NCI-H446 (cell line): ENCODE measurements at regions not wholly inside any gene's neighbourhood (a gene's known extent, or its start where the extent isn't known, plus 50 kb on each side); places are given as distances from the start of the nearest gene placed in this dataset.
"Not testable (repeated sequence)": the region's sequence is repeated elsewhere in the genome, so short reads cannot be mapped to it uniquely, and the experiment has no call there.

Source experiments
- DNase-seq, 2 experiments: peaks; one replicate each; lab custom pipeline; 2025; lab: John Stamatoyannopoulos, UW

GRCh38 chr22:22120160-22120559 lies 124.4 kb upstream of the VPREB1 start:
- DNase-seq, result no peak

GRCh38 chr22:22118987-22119386 lies 125.6 kb upstream of the VPREB1 start:
- DNase-seq, result no peak

- DNase-seq, result not testable (repeated sequence)
Observed at GRCh38 chr22:22117864-22118544, 126.6 kb upstream of the VPREB1 start.

GRCh38 chr22:22116997-22117770 lies 127.4 kb upstream of the VPREB1 start:
- DNase-seq, result not testable (repeated sequence)

- DNase-seq, result no peak
Observed at GRCh38 chr22:22113701-22114100, 130.9 kb upstream of the VPREB1 start.

GRCh38 chr22:22112533-22113294 lies 130.1 kb upstream of the TOP3B start:
- DNase-seq, result no peak

- no peak for DNase-seq
Observed at GRCh38 chr22:22111983-22112382, 129.4 kb upstream of the TOP3B start.

- no peak for DNase-seq
Observed at GRCh38 chr22:22111267-22111751, 128.7 kb upstream of the TOP3B start.

- no peak for DNase-seq
Observed at GRCh38 chr22:22110548-22111266, 128.1 kb upstream of the TOP3B start.

GRCh38 chr22:22109693-22110466 lies 127.3 kb upstream of the TOP3B start:
- no peak for DNase-seq

GRCh38 chr22:22106855-22107254 lies 124.3 kb upstream of the TOP3B start:
- DNase-seq, result no peak

GRCh38 chr22:22105364-22105763 lies 122.8 kb upstream of the TOP3B start:
- no peak for DNase-seq

GRCh38 chr22:22103078-22103875 lies 120.7 kb upstream of the TOP3B start:
- DNase-seq, result no peak

GRCh38 chr22:22099833-22100812 lies 117.5 kb upstream of the TOP3B start:
- no peak for DNase-seq

- no peak for DNase-seq
Observed at GRCh38 chr22:22099194-22099486, 116.6 kb upstream of the TOP3B start.

- DNase-seq, result no peak
Observed at GRCh38 chr22:22098457-22099193, 116.0 kb upstream of the TOP3B start.

GRCh38 chr22:22097727-22098228 lies 115.2 kb upstream of the TOP3B start:
- DNase-seq, result no peak

GRCh38 chr22:22094921-22095320 lies 112.3 kb upstream of the TOP3B start:
- DNase-seq, result no peak
